SK-N-SH treated with all-trans-retinoic acid at 6 μM for 48 hours (cell line): ENCODE measurements at regions not wholly inside any gene's neighbourhood (a gene's known extent, or its start where the extent isn't known, plus 50 kb on each side); places are given as distances from the start of the nearest gene placed in this dataset.

Source experiments
- ATAC-seq: fragments of 200-7000 bp; cut with Tn5 transposase; 3 replicates; pipeline ENCODE4 v1.9.1; 2020; ENCODE audit warnings: mild to moderate bottlenecking, moderate library complexity
- ARNTL ChIP-seq: fragments of 450-650 bp; formaldehyde crosslinking; IDR thresholded peaks from 2 replicates; pipeline ENCODE4 v1.5.0; 2020; ENCODE audit warnings: low read depth, mild to moderate bottlenecking, moderate library complexity, borderline replicate concordance
- BACH2 ChIP-seq: fragments of 250-450 bp; sonication (Bioruptor Pico); IDR thresholded peaks from 2 replicates; pipeline ENCODE4 v1.9.0; 2021; ENCODE audit warnings: mild to moderate bottlenecking, borderline replicate concordance
- CREB5 ChIP-seq: fragments of 250-450 bp; sonication (Bioruptor Pico); IDR thresholded peaks from 2 replicates; pipeline ENCODE4 v1.5.1; 2020; ENCODE audit warnings: low read depth, mild to moderate bottlenecking, moderate library complexity
- CSDC2 ChIP-seq: fragments of 250-450 bp; sonication (Bioruptor Pico); IDR thresholded peaks from 2 replicates; pipeline ENCODE4 v1.5.0; 2020; ENCODE audit warnings: mild to moderate bottlenecking, moderate library complexity
- CSRNP3 ChIP-seq: fragments of 250-450 bp; sonication (Bioruptor Pico); IDR thresholded peaks from 2 replicates; pipeline ENCODE4 v1.5.1; 2021; ENCODE audit warnings: mild to moderate bottlenecking, moderate library complexity
- ESRRG ChIP-seq: fragments of 250-450 bp; sonication (Bioruptor Pico); IDR thresholded peaks from 2 replicates; pipeline ENCODE4 v1.6.1; 2021; ENCODE audit warnings: mild to moderate bottlenecking
- GLIS3 ChIP-seq: fragments of 250-450 bp; sonication (Bioruptor Pico); IDR thresholded peaks from 2 replicates; pipeline ENCODE4 v1.5.0; 2020; ENCODE audit warnings: mild to moderate bottlenecking, moderate library complexity
- ISL1 ChIP-seq: fragments of 250-450 bp; sonication (Bioruptor Pico); IDR thresholded peaks from 2 replicates; pipeline ENCODE4 v2.1.2; 2022; ENCODE audit warnings: mild to moderate bottlenecking, moderate library complexity
- OSR1 ChIP-seq: fragments of 250-450 bp; sonication (Bioruptor Pico); IDR thresholded peaks from 2 replicates; pipeline ENCODE4 v1.8.0; 2022; ENCODE audit warnings: moderate library complexity, mild to moderate bottlenecking, inconsistent platforms
- PATZ1 ChIP-seq: fragments of 250-450 bp; sonication (Bioruptor Pico); IDR thresholded peaks from 2 replicates; pipeline ENCODE4 v1.8.0; 2020; ENCODE audit warnings: mild to moderate bottlenecking, moderate library complexity, borderline replicate concordance
- POU6F1 ChIP-seq: fragments of 250-450 bp; sonication (Bioruptor Pico); IDR thresholded peaks from 2 replicates; pipeline ENCODE4 v1.8.0; 2021; ENCODE audit warnings: low read depth, mild to moderate bottlenecking, moderate library complexity, borderline replicate concordance
- PPARA ChIP-seq: fragments of 250-450 bp; sonication (Bioruptor Pico); IDR thresholded peaks from 2 replicates; pipeline ENCODE4 v1.5.0; 2020; ENCODE audit warnings: mild to moderate bottlenecking, borderline replicate concordance
- RARB ChIP-seq: fragments of 250-450 bp; sonication (Bioruptor Pico); IDR thresholded peaks from 2 replicates; pipeline ENCODE4 v1.8.0; 2021; ENCODE audit warnings: mild to moderate bottlenecking, moderate library complexity
- SNAI2 ChIP-seq: fragments of 250-450 bp; sonication (Bioruptor Pico); IDR thresholded peaks from 2 replicates; pipeline ENCODE4 v1.5.0; 2020; ENCODE audit warnings: mild to moderate bottlenecking, moderate library complexity
- TCF4 ChIP-seq: fragments of 250-450 bp; sonication (Bioruptor Pico); IDR thresholded peaks from 2 replicates; pipeline ENCODE4 v1.8.0; 2021; ENCODE audit warnings: mild to moderate bottlenecking, moderate library complexity, borderline replicate concordance
- TOX ChIP-seq: fragments of 250-450 bp; sonication (Bioruptor Pico); IDR thresholded peaks from 2 replicates; pipeline ENCODE4 v1.8.0; 2021; ENCODE audit warnings: mild to moderate bottlenecking, moderate library complexity, borderline replicate concordance
- TSHZ2 ChIP-seq: fragments of 250-450 bp; sonication (Bioruptor Pico); IDR thresholded peaks from 2 replicates; pipeline ENCODE4 v1.5.0; 2020; ENCODE audit warnings: mild to moderate bottlenecking, moderate library complexity
- ZC3H10 ChIP-seq: fragments of 250-450 bp; sonication (Bioruptor Pico); IDR thresholded peaks from 2 replicates; pipeline ENCODE4 v1.5.1; 2021; ENCODE audit warnings: mild to moderate bottlenecking, moderate library complexity
- ZFP3 ChIP-seq: fragments of 250-450 bp; sonication (Bioruptor Pico); IDR thresholded peaks from 2 replicates; pipeline ENCODE4 v1.5.0; 2020; ENCODE audit warnings: mild to moderate bottlenecking, moderate library complexity
- ZFP30 ChIP-seq: fragments of 450-650 bp; formaldehyde crosslinking; IDR thresholded peaks from 2 replicates; pipeline ENCODE4 v1.5.0; 2022; ENCODE audit warnings: mild to moderate bottlenecking, moderate library complexity
- ZNF565 ChIP-seq: fragments of 450-650 bp; formaldehyde crosslinking; conservative IDR thresholded peaks from 2 replicates; pipeline ENCODE4 v1.5.0; 2020; ENCODE audit warnings: low read depth, mild to moderate bottlenecking, moderate library complexity
- ZNF70 ChIP-seq: fragments of 450-650 bp; formaldehyde crosslinking; IDR thresholded peaks from 2 replicates; pipeline ENCODE4 v1.5.0; 2020; ENCODE audit warnings: mild to moderate bottlenecking, moderate library complexity
- ZNF8 ChIP-seq: fragments of 450-650 bp; formaldehyde crosslinking; IDR thresholded peaks from 2 replicates; pipeline ENCODE4 v1.5.0; 2020; ENCODE audit warnings: mild to moderate bottlenecking, moderate library complexity

- TF ChIP-seq TSHZ2 (CRISPR knock-in tag): no peak
- TF ChIP-seq ESRRG: no peak
- TF ChIP-seq CREB5 (CRISPR knock-in tag): no peak
- TF ChIP-seq OSR1 (CRISPR knock-in tag): no peak
- TF ChIP-seq BACH2 (CRISPR knock-in tag): no peak
- TF ChIP-seq GLIS3 (CRISPR knock-in tag): no peak
- no peak for TF ChIP-seq ZFP3 (CRISPR knock-in tag)
- TF ChIP-seq SNAI2: no peak
- TF ChIP-seq CSRNP3 (CRISPR knock-in tag): no peak
- no peak for TF ChIP-seq ZNF70 (CRISPR knock-in tag)
- no peak for TF ChIP-seq ZNF8 (CRISPR knock-in tag)
- no peak for TF ChIP-seq ZFP30 (CRISPR knock-in tag)
- no peak for TF ChIP-seq CSDC2 (CRISPR knock-in tag)
- TF ChIP-seq TCF4: no peak
- no peak for TF ChIP-seq PPARA (CRISPR knock-in tag)
- TF ChIP-seq PATZ1: no peak
- no peak for TF ChIP-seq POU6F1
- TF ChIP-seq ARNTL: no peak
- no peak for TF ChIP-seq ZC3H10 (CRISPR knock-in tag)
- no peak for TF ChIP-seq TOX (CRISPR knock-in tag)
- no peak for ATAC-seq
Measured at GRCh38 chr6:37578104-37578503, 78.4 kb upstream of the CCDC167 start.

GRCh38 chr6:37576336-37576737 lies 76.6 kb upstream of the CCDC167 start:
- ATAC-seq: peak; percentile 81
- TF ChIP-seq OSR1 (CRISPR knock-in tag) (no peak), ZC3H10 (CRISPR knock-in tag) (no peak), SNAI2 (no peak), GLIS3 (CRISPR knock-in tag) (no peak), TOX (CRISPR knock-in tag) (no peak), RARB (CRISPR knock-in tag) (no peak), ESRRG (no peak), ZNF565 (CRISPR knock-in tag) (no peak), BACH2 (CRISPR knock-in tag) (no peak), ARNTL (no peak), ZNF8 (CRISPR knock-in tag) (no peak), ZNF70 (CRISPR knock-in tag) (no peak), POU6F1 (no peak), ISL1 (CRISPR knock-in tag) (no peak), PATZ1 (no peak), TCF4 (no peak), ZFP30 (CRISPR knock-in tag) (no peak), CSDC2 (CRISPR knock-in tag) (no peak), CSRNP3 (CRISPR knock-in tag) (no peak)
